NCI-H2196 (cell line): ENCODE measurements at regions not wholly inside any gene's neighbourhood (a gene's known extent, or its start where the extent isn't known, plus 50 kb on each side); places are given as distances from the start of the nearest gene placed in this dataset.

Experiments used
- DNase-seq: peaks from one replicate; lab custom pipeline; 2025; ENCODE audit not compliant: unreplicated experiment; lab: John Stamatoyannopoulos, UW

DNA sequence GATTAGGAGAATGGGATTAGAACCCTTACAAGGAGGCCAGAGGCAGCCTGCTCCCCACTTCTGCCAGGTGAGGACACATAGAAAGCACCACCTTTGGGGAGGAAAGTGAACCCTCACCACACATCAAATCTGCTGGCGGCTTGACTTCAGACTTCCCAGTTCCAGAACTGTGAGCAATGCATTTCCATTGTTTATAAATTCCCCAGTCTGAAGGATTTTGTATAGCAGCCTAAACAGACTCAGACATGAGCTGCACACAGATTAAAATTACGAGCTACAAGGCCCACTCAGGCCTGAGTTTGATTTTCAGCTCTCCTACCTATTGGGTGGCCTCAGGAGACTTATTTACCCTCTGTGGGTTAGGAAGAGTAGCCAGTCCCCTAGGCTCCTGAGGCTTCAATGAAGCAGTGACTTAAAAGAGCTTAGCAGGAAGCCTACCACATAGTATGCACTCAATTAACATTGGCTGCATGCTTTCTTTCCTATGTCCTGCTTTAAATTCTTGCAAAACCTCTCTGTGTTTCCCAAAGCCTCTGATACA, 350.7 kb upstream of the ZMIZ1 start:
- no peak for DNase-seq

DNA sequence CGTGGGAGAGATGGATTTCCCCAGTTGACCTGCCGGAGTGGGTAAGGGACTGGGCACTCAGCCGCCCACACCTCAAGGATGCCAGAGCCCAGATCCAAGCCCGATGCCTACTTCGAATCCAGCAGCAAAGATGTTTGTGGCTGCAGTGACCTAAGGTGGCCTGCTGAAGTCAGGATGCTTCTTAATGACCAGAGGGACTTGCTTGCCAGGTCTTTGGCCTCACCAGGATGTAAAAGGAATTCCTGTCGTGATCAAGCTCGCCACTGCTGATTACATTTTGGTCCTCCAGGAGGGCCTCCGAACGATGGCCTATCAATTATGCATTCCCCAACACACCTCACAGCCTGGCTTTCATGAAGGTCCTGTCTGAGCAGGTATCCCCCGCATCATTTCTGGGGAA, 349.5 kb upstream of the ZMIZ1 start:
- DNase-seq = no peak

DNA sequence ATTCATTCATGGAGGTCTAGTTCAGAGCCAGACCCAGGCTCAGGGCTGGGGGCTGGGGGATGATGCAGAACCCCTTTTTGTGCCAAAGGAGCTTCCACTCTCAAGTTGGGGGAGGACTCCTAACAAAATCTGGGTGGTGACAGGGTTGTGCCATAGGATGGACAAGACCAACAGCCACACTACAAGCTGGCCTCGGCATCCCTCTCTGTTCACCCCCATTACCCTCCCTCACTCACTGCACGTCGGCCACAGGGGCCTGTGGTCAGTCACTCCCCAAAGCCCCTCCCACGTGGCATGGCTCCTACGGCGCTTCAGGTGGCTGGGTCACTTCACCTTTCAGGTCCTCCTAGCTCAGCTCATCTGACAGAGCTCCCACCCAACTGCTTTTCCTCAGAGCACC, 348.7 kb upstream of the ZMIZ1 start:
- no peak for DNase-seq

DNA sequence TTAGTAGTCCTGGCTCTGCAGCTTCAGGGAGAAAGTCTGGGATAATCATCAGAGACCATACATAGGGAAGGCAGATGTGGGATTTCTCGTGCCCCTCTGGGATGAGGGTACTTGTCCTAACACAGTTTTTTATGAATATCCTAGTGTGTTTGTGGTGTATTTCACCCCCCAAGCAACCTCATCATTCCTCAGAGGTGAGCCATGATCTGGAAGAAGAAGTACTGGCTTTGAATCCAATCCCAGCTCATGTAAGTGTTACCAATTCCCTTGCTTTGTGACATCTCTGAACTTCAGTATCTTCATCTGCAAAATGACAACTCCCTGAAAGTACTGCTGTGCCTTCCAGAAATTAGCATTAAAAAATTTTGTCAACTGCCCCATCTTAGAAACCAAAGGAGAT, 347.5 kb upstream of the ZMIZ1 start:
- no peak for DNase-seq

DNA sequence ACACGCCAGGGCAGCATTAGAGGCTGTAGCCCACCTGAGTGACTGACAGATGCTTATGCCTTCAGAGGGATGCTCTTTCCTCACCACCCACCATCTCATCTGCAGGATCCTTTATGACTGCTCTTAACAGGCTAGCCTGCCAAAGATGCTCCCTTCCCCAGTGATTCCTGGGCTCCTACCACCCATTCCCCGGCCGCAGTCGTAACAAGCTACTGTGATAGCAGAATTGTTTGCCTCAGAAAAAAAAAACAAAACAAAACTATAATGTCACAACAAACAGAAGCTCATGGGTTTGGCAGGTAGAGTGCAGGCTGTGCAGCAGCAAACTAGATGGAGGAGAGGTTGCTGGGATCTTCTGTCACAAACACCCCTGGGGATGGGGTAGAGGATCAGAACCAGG, 343.9 kb upstream of the ZMIZ1 start:
- DNase-seq = no peak

DNA sequence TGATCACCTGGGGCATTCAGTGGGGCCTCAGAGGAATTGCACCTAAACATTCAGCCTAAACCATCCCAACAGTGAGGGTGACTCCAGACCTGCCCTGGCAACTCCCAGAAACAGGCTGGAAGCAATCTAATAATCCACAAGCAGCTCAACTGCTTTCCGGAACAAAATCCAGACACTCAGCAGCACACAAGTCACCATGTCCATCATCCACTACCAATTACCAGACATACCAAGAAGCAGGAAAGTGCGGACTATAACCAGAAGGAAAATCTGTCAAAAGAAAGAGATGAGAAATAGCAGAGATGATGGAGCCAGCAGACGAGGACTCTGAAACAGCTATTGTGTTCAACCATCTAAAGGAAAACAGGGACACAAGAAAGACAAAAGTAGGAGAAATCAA, 342.6 kb upstream of the ZMIZ1 start:
- no peak for DNase-seq

DNA sequence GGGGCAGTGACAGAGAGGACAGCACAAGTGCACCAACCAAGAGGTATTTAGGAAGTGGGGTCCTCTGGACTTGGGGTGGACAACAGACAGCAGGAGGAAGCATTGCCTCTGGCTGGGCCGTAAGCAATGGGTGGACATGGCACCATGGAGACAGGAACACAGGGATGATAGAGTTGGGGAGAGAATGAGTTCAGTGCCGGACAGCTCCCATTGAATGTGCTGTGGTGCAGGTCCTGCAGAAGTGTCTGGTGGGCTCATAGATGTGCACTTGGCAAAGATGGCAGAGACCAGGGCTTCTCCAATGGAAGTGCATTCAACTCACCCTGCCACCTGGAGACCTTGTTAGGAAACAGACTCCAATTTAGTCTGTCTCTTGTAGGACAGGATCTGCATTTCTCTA, 341.5 kb upstream of the ZMIZ1 start:
- no peak for DNase-seq

DNA sequence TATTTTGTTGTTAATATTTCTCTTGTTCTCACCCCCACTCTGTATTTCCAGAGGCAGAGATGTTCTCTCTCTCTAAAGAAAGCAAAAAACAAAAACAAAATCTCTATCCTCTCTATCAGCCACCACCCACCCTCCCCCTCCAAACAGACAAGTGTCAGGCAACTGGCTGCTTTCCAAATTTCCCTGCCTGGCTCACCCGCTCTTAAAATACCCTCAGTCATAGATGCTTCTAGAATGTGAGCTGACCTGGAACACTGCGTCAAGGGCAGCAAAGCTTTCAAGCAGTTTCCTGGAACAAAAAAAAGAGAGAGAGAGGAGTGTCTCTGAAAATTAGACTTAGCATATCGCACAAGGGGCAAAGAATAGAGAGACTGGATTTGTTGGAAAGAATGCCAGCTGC, 341.0 kb upstream of the ZMIZ1 start:
- peak; percentile 5 for DNase-seq

DNA sequence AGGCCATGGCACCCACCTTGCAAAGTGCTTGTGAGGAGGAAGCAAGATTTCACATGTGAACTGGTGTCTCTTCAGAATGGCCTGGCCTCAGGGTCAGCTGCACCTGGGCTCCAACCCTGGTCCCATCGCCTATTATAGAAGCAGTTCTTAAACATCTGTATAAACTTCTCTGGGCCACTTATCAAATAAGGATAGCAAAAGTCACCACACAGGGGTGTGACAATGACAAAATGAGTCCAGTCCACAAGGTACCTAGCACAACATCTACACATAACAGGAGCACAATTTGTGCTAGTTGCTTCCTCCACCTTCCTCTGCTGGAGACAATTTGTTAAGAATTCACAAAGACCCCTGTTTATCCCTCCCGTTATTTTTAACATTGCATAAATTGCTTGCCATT, 340.6 kb upstream of the ZMIZ1 start:
- DNase-seq = no peak

DNA sequence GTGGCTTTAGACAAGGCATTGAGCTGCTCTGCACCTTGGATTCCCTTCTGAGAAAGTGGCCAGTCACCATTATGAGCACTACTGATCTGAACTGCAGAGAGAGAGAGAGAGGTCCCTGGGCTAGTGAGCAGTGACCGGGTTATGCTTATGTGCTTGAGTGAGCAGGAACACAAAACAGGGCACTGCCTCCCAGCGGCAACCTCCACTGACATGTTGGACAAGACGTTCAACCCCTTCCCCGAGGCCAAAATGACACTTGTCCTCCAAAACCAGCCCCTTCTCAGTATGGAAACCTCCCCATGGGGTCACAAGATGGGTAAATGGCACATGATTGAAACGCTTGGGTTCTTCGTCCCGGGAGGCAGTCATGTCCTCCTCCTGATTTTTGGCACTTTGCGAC, 339.4 kb upstream of the ZMIZ1 start:
- no peak for DNase-seq

DNA sequence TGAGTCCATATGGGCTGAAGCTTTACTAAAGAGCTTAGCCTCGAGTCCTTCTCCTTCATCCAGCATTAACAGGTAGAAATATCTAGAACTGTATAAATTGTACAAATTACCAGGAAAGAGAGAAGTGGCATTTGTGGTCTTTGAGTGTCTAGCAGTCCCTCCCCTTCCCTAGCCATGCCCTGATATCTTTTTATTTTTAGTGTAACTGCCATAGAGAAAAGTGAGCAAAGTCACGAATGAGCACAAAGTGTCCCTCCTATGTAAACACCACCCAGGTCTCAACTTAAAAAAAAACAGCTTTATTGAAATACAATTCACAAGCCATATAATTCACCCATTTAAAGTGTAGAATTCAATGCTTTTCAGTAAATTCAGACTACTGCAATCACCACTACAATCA, 339.0 kb upstream of the ZMIZ1 start:
- no peak for DNase-seq

DNA sequence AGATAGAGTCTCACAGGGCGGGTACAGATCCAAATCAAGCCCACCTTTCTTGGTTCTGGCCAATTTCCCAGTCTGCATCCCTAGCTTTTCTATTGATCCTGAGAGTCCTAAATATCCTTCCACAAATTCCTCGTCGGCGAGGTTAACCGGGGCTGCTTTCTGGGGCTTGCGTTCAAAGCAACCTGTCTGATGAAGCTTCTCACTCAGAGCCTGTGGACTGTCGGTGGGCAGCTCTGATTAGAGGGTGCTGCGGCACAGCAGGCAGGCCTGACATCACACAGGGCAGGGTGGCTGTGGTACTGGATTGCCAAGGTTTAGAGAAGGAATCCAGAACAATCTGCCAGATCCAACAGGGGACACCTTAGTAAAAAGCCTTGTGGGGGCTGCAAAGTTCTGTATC, 338.0 kb upstream of the ZMIZ1 start:
- no peak for DNase-seq

DNA sequence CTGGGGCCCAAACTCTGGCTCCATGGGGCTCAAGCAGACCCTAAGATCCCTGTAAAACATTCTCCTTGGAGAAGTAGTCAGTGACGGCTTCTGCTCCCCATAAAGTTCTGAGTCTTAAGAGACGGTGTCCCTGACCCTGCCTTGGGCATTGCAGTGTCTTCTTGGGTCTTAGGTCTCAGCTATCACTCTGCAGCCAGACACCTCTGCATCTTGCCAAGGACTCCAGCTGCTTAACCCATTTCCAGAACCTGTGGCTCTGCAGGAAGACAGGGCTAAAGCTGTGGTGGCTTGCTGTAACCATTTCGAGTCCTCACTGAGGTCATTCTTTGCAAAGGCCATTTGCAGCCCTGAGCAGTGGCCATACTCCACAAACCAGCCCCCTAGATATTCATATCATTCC, 337.1 kb upstream of the ZMIZ1 start:
- DNase-seq = no peak

DNA sequence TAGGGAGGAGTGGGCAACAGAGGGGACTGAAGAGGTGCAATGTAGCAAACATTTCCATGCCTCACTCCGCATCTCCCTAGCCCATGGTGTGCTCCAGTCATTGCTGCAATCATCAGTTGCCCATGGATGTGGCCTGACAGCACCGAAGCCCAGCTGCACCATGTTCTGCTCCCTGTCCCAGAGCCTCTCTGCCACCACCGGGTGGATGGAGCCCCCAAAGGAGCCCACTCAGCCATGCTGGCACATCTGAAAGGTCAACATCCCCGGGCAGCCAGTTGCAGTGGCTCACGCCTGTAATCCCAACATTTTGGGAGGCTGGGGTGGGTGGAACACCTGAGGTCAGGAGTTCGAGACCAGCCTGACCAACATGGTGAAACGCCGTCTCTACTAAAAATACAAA, 336.4 kb upstream of the ZMIZ1 start:
- no peak for DNase-seq

DNA sequence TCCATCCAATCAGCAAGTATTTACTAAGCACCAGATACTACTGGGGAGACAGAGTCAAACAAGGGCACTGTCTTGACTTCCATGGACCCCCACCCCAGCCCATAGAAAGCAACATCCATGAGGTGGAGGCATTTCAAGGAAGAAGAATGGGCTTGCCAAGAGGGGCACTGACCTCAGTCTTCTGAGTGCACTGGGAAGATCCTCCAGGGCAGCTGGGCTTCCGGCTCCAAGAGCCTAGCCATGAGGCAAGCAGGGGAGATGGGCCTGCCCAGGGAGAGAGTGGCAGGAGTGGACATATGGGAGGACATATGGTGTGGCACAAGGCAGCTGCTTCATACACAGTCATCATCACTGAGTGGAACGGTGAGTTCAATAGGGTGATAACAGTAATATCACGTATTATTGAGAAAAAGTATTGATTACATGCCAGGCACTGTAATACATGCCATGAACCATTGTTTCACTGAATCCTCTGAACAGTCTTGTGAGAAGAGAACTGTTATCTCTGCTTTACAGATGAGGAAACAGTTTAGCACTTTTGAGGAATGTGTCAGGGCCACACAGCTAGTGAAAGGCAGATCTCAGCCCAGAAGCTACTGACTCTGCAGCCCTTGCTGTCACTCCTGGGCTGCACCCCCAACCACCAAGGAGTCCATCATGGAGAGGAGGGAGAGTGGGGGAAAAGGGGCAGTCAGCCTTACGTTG, 331.7 kb upstream of the ZMIZ1 start:
- DNase-seq = no peak

DNA sequence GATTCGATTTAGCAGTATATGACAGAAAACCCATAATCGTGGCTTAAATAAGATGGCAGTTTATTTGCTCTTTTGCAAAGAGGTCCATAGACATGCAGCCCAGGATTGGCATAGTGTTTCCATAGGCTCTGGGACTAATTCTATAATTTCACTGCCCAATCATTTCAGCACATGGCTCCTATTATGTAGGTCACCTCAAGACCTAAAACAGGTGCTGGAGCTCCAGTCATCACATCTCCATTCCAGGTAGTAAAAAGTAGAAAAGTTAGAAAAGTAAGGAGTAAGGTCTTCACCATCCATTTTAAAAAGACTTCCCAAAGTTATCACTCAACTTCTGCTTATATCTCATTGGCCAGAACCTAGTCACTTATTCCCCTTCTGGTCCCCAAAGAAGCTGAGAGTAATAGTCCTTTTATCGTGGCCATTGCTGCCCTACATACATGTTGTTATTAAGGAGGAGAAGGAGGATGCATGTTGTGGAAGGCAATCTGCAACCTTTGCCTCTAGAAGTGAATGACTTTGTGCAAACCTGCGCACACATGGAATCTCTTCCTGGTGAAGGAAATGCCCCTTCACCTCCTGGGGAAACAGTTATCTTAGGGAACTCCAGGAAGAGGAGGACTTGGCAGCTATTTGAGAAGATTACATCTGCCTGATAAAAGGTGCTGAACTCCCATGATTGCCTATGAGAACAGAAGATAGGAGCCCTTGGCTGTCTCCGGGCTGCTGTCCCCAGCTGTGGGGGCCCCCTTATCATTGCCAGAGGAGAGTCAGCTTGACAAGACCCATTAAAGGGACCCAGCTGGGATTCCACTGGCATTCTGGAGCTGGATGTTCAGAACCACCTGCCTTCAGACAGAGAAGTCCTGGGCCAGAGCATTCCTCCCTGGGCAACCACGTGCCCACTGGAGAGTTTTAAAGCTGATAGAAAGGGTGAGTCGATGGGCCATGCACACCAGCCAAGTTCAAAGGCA, 330.6 kb upstream of the ZMIZ1 start:
- DNase-seq = no peak

DNA sequence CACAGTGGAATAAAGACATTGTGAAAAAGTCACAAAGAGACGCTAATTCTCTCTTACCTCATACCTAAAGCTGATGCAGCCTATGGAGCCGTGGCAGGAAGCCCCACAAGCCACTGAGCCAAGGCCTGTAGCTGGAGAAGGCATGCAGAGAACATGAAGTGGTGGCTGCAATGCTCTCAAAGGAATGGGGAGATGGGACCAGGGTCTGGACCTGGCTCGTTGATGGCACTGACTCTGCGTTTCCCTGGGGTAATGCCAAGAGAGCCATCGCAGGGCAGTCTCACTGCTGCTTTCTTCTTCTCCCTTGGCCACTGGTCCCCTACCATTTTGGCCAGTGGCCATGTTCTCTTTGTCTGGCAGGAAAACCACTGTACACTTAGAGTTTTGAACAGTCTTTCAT, 329.9 kb upstream of the ZMIZ1 start:
- no peak for DNase-seq

DNA sequence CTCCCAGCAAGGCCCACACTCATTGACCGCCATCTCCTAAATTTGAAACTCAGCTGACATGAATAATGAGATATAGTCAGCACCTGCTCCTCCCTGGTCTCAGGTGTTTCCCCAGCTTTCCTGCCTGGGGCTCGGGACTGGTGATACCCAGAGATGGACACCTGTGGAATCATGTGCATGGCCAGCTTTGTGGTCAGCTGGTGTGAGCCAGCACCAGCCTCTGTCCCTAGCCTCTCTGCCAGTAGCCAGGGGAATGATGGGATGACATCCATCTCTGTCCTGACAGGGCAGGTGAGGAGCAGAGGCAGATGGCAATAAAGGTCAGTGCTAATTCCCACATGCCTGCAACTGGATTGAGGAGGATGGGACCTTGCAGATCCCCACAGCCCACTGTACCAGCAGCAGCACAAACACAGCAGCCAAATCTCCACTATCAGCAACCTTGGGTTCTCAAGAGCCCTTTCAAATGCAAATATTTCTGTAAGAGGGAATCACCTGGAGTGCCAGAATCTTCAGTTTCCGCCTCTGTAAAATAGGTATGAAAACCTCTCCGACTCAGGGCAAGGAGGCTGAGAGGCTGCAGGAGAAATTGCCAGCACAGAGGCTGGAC, 329.2 kb upstream of the ZMIZ1 start:
- DNase-seq = no peak

DNA sequence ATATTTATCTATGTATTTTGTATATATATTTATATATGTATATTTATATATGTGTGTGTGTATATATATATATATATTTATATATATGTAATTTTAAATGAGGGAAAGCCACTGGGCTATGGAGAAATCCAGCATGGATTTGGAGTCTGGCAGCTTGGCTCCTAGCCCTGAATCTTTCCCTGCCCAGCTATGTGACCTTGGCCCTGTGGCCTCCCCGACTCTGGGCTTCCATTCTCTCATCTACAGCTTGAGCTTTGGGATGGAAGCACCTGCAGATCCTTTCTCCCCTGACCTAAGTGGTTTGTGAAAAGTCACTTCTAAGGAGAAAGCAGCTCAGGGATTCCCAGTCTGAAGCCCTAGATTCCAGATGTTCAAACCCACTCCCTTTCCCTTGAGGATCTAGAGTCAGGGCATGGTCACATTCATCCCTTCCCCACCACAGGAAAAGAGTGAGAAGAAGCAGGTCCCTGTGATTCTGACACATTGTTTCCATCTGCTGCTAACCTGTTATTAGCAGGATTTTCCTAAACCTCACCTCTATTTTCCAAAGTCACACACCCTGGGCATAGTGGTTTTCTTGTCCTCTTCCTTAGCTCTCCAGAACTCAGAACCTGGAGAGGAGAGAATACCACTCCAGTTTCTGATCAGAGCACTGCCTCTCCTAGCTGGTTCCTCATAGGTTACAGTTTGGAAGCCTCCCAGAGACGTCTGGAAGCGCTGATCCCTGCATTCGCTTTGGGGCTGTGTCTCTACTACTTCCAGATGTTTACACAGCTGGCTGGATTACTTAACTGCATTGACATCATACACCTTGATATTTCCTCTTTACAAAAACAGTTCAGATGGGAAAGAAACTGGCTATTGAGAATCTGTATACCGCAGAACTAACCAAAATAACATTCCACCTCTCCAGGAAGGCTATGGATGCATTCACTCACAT, 327.5 kb upstream of the ZMIZ1 start:
- DNase-seq = no peak

DNA sequence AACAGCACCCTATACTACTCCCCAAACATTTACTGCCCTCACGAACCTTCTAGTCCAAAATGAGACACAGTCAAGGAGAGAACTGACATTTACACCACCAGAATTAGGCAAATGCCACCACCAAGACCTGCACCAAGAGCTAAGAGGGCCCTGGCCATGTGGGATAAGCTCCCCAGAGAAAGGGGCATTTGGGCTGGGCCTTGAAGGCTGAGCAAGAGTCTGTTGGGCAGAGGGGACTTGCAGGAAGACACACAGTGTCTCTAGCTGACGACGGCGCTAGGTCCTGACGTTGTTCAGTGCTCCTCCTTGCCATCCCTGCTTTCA, 326.4 kb upstream of the ZMIZ1 start:
- no peak for DNase-seq
